ENCODE measurements at regions not wholly inside any gene's neighbourhood (a gene's known extent, or its start where the extent isn't known, plus 50 kb on each side); places are given as distances from the start of the nearest gene placed in this dataset.

- no peak overlapping the region for H3K27ac ChIP-seq (ENCODE audit: insufficient read length, low read depth, low read length)
- no peak overlapping the region for H4K8ac ChIP-seq (replicated peaks; ENCODE audit: insufficient read length, low read depth, low read length)
- Mint-ChIP-seq H3K9me3 (no peaks in the 10 kb centered on the region), H3K4me3 (no peak overlapping the region), H3K27ac (no peak overlapping the region), H3K36me3 (ENCODE audit: insufficient read depth in 1 of 3, low read depth in 3 of 3) (no peaks in the 10 kb centered on the region), H3K4me1 (peaks cover 9 to 14% of the 10 kb centered on the region in 2 experiments), H3K27me3 (ENCODE audit: low read depth) (peaks cover 41% of the 10 kb centered on the region)
- no peak overlapping the region for H3K18ac ChIP-seq (ENCODE audit: insufficient read length, low read depth, low read length)
- H2BK5ac ChIP-seq (ENCODE audit: insufficient read length, low read length): no peak overlapping the region
- no peak overlapping the region for H3K9ac ChIP-seq (ENCODE audit: extremely low read depth, insufficient read length, low read length)
- H3K27me3 ChIP-seq (ENCODE audit: insufficient read depth, low read length): no peaks in the 10 kb centered on the region; the same call in 1 of the 2 replicates
- no peak overlapping the region for H3K4ac ChIP-seq (ENCODE audit: low read depth, low read length)
- H3K79me1 ChIP-seq (ENCODE audit: insufficient read depth, low read depth, low read length, poor library complexity, severe bottlenecking): no peaks in the 10 kb centered on the region
- H3K79me2 ChIP-seq (ENCODE audit: insufficient read depth, low read length): no peaks in the 10 kb centered on the region
- no peak overlapping the region for H2BK15ac ChIP-seq (ENCODE audit: low read depth, low read length)
- no peak overlapping the region for H2BK120ac ChIP-seq (ENCODE audit: low read depth, low read length, poor library complexity, severe bottlenecking)
- no peaks in the 10 kb centered on the region for H4K20me1 ChIP-seq (ENCODE audit: control insufficient read depth, insufficient read depth, insufficient read length)
- no peak overlapping the region for H4K91ac ChIP-seq (ENCODE audit: insufficient read length, low read depth, low read length)
- no peak overlapping the region for H3K4me2 ChIP-seq (ENCODE audit: insufficient read depth, insufficient read length, low read length)
- no peak overlapping the region for H3K14ac ChIP-seq (ENCODE audit: insufficient read depth, low read length)
- no peak overlapping the region for H2BK12ac ChIP-seq (ENCODE audit: insufficient read length, low read depth, low read length)
- no peak for TF ChIP-seq CTCF (conservative IDR thresholded peaks at IDR 0.05)
- no peak overlapping the region for H2AFZ ChIP-seq (ENCODE audit: low read length)
- WGBS (ENCODE audit: extremely low coverage, insufficient read length, low lambda C conversion rate): no CpG with 5 or more reads among the region's 2 CpGs
- no peaks in the 10 kb centered on the region; the same call in 1 of the 2 replicates for H3K4me1 ChIP-seq (ENCODE audit: insufficient read depth, low read length)
- H3K56ac ChIP-seq (ENCODE audit: insufficient read length, low read depth, low read length): no peak overlapping the region
- no peaks in the 10 kb centered on the region for H3K9me3 ChIP-seq (ENCODE audit: control insufficient read depth, low read depth, low read length)
- H3K23ac ChIP-seq (ENCODE audit: insufficient read length, low read depth, low read length): no peak overlapping the region
- no peak overlapping the region for H4K5ac ChIP-seq (ENCODE audit: insufficient read length, low read depth, low read length)
- DNase-seq: no peak
- H2BK20ac ChIP-seq (ENCODE audit: low read depth, low read length, poor library complexity, severe bottlenecking): no peak overlapping the region
- no peak overlapping the region for H3T11ph ChIP-seq (ENCODE audit: low read length)
- no peak overlapping the region for H2AK5ac ChIP-seq (ENCODE audit: insufficient read length, low read length)
- H3K23me2 ChIP-seq (ENCODE audit: insufficient read length, low read depth, low read length, poor library complexity, severe bottlenecking): peaks cover 6% of the 10 kb centered on the region
These were observed 78.2 kb upstream of the BNC1 start for GRCh38 chr15:83362706-83363105.
